H9 (cell line): ENCODE measurements at regions not wholly inside any gene's neighbourhood (a gene's known extent, or its start where the extent isn't known, plus 50 kb on each side); places are given as distances from the start of the nearest gene placed in this dataset.

Source experiments
- DNase-seq: peaks from one replicate; pipeline ENCODE4 v3.0.0-alpha.2; 2017
- H2AFZ ChIP-seq: one replicate; pipeline ENCODE4 v1.6.1; 2013; ENCODE audit warnings: mild to moderate bottlenecking, low read length, control low read depth, moderate library complexity
- H2AK5ac ChIP-seq: 2 replicates; pipeline ENCODE4 v1.6.1; 2013; ENCODE audit warnings: low read length, control low read depth, mixed read lengths; ENCODE audit not compliant: insufficient read length
- H2BK120ac ChIP-seq: one replicate; pipeline ENCODE4 v1.6.1; 2013; ENCODE audit warnings: low read depth, mild to moderate bottlenecking, low read length, control low read depth, inconsistent platforms; ENCODE audit not compliant: poor library complexity, severe bottlenecking
- H2BK12ac ChIP-seq: 2 replicates; pipeline ENCODE4 v1.6.1; 2013; ENCODE audit warnings: low read length, control low read depth, mixed read lengths, low read depth; ENCODE audit not compliant: insufficient read length
- H2BK15ac ChIP-seq: 2 replicates; pipeline ENCODE4 v1.6.1; 2013; ENCODE audit warnings: low read depth, low read length, control low read depth
- H2BK20ac ChIP-seq: one replicate; pipeline ENCODE4 v1.6.1; 2013; ENCODE audit warnings: low read depth, mild to moderate bottlenecking, low read length, control low read depth, inconsistent platforms; ENCODE audit not compliant: poor library complexity, severe bottlenecking
- H2BK5ac ChIP-seq: 2 replicates; pipeline ENCODE4 v1.6.1; 2013; ENCODE audit warnings: low read length, control low read depth, mixed read lengths; ENCODE audit not compliant: insufficient read length
- H3K14ac ChIP-seq: 2 replicates; pipeline ENCODE4 v1.6.1; 2013; ENCODE audit warnings: low read length, control low read depth; ENCODE audit not compliant: insufficient read depth
- H3K18ac ChIP-seq: 2 replicates; pipeline ENCODE4 v1.6.1; 2013; ENCODE audit warnings: low read depth, mild to moderate bottlenecking, mixed read lengths, low read length, control low read depth; ENCODE audit not compliant: insufficient read length
- H3K23ac ChIP-seq: 2 replicates; pipeline ENCODE4 v1.6.1; 2013; ENCODE audit warnings: low read length, control low read depth, mixed read lengths, low read depth; ENCODE audit not compliant: insufficient read length
- H3K23me2 ChIP-seq: 2 replicates; pipeline ENCODE4 v1.6.1; 2013; ENCODE audit warnings: low read depth, mild to moderate bottlenecking, mixed read lengths, low read length, control low read depth; ENCODE audit not compliant: insufficient read length, poor library complexity, severe bottlenecking
- H3K27ac ChIP-seq: 2 replicates; pipeline ENCODE4 v1.5.1; 2013; ENCODE audit warnings: low read length, control low read depth, mixed read lengths, low read depth; ENCODE audit not compliant: insufficient read length
- H3K27me3 ChIP-seq: 2 replicates; pipeline ENCODE4 v1.6.1; 2013; ENCODE audit warnings: low read length, control low read depth, inconsistent platforms; ENCODE audit not compliant: insufficient read depth
- H3K4ac ChIP-seq: 2 replicates; pipeline ENCODE4 v1.6.1; 2013; ENCODE audit warnings: low read depth, mild to moderate bottlenecking, control low read depth, inconsistent platforms, low read length, moderate library complexity
- H3K4me1 ChIP-seq: 2 replicates; pipeline ENCODE4 v1.6.1; 2013; ENCODE audit warnings: low read length, control low read depth, inconsistent platforms; ENCODE audit not compliant: insufficient read depth
- H3K4me2 ChIP-seq: 2 replicates; pipeline ENCODE4 v1.6.1; 2013; ENCODE audit warnings: low read length, control low read depth, mixed read lengths; ENCODE audit not compliant: insufficient read length, insufficient read depth
- H3K56ac ChIP-seq: 2 replicates; pipeline ENCODE4 v1.6.1; 2013; ENCODE audit warnings: low read depth, mild to moderate bottlenecking, mixed read lengths, low read length, control low read depth; ENCODE audit not compliant: insufficient read length
- H3K79me1 ChIP-seq: 2 replicates; pipeline ENCODE4 v1.6.1; 2013; ENCODE audit warnings: low read depth, mild to moderate bottlenecking, moderate library complexity, low read length, control low read depth, inconsistent platforms; ENCODE audit not compliant: insufficient read depth, poor library complexity, severe bottlenecking
- H3K79me2 ChIP-seq: 2 replicates; pipeline ENCODE4 v1.6.1; 2013; ENCODE audit warnings: low read length, control low read depth, inconsistent platforms; ENCODE audit not compliant: insufficient read depth
- H3K9ac ChIP-seq: 2 replicates; pipeline ENCODE4 v1.6.1; 2013; ENCODE audit warnings: low read length, control low read depth, mixed read lengths; ENCODE audit not compliant: insufficient read length; ENCODE audit errors: extremely low read depth
- H3K9me3 ChIP-seq: one replicate; pipeline ENCODE4 v1.6.1; 2013; ENCODE audit warnings: low read depth, low read length, inconsistent platforms; ENCODE audit not compliant: control insufficient read depth
- H3T11ph ChIP-seq: one replicate; pipeline ENCODE4 v1.6.1; 2013; ENCODE audit warnings: mild to moderate bottlenecking, low read length, control low read depth, inconsistent platforms
- H4K20me1 ChIP-seq: one replicate; pipeline ENCODE4 v1.6.1; 2013; ENCODE audit not compliant: control insufficient read depth, insufficient read length, insufficient read depth
- H4K5ac ChIP-seq: 2 replicates; pipeline ENCODE4 v1.6.1; 2013; ENCODE audit warnings: low read depth, mild to moderate bottlenecking, mixed read lengths, low read length, control low read depth; ENCODE audit not compliant: insufficient read length
- H4K8ac ChIP-seq: replicated peaks from 2 replicates; pipeline ENCODE4 v1.6.1; 2013; ENCODE audit warnings: low read length, control low read depth, mixed read lengths, low read depth; ENCODE audit not compliant: insufficient read length
- H4K91ac ChIP-seq: 2 replicates; pipeline ENCODE4 v1.6.1; 2013; ENCODE audit warnings: low read depth, mild to moderate bottlenecking, moderate library complexity, mixed read lengths, low read length, control low read depth; ENCODE audit not compliant: insufficient read length
- H3K27ac Mint-ChIP-seq, 3 experiments: 2 replicates in 2 of 3; 3 replicates in 1 of 3; pipeline ENCODE4 v1.8.0; 2020 to 2021; ENCODE audit warnings: mixed read lengths in 3 of 3, mild to moderate bottlenecking in 1 of 3, moderate library complexity in 1 of 3
- H3K27me3 Mint-ChIP-seq: 2 replicates; pipeline ENCODE4 v1.8.0; 2021; ENCODE audit warnings: low read depth, mild to moderate bottlenecking, moderate library complexity, mixed read lengths
- H3K36me3 Mint-ChIP-seq, 3 experiments: 2 replicates in 2 of 3; 3 replicates in 1 of 3; pipeline ENCODE4 v1.8.0; 2020 to 2021; ENCODE audit warnings: low read depth in 3 of 3, mixed read lengths in 3 of 3; ENCODE audit not compliant: insufficient read depth in 1 of 3
- H3K4me1 Mint-ChIP-seq, 2 experiments: 2 replicates each; pipeline ENCODE4 v1.8.0; 2020; ENCODE audit warnings: mixed read lengths in 2 of 2
- H3K4me3 Mint-ChIP-seq, 2 experiments: 2 replicates in 1 of 2; 3 replicates in 1 of 2; pipeline ENCODE4 v1.8.0; 2020 to 2021; ENCODE audit warnings: mild to moderate bottlenecking in 2 of 2, mixed read lengths in 2 of 2, moderate library complexity in 1 of 2
- H3K9me3 Mint-ChIP-seq, 2 experiments: 2 replicates in 1 of 2; 3 replicates in 1 of 2; pipeline ENCODE4 v1.8.0; 2020; ENCODE audit warnings: mild to moderate bottlenecking in 2 of 2, mixed read lengths in 2 of 2, moderate library complexity in 1 of 2
- WGBS: extraction: QIAGEN DNeasy Blood & Tissue Kit; methylation state at CpG from one replicate; pipeline ENCODE4 v1.1.7; 2013; ENCODE audit warnings: missing lambda C conversion rate, low lambda C conversion rate, mixed read lengths; ENCODE audit not compliant: insufficient read length; ENCODE audit errors: extremely low coverage; 5-methylcytosine and 5-hydroxymethylcytosine counted together
- TF ChIP-seq, protein P1 (sequence below): fragments of 200-600 bp; sonication (generic); conservative IDR thresholded peaks from 3 replicates; pipeline ENCODE4 v1.8.0; 2021; ENCODE audit warnings: antibody characterized with exemption, mild to moderate bottlenecking

GRCh38 chr6:80733641-80734040, 627.2 kb downstream of the BCKDHB start:
- Histone ChIP-seq H3K4me1 (no peaks in the 10 kb centered on the region), H3K9me3 (no peaks in the 10 kb centered on the region), H2BK20ac (no peak overlapping the region), H2BK5ac (no peak overlapping the region), H3K14ac (no peak overlapping the region), H4K91ac (no peak overlapping the region), H2BK120ac (no peak overlapping the region), H3K27me3 (no peaks in the 10 kb centered on the region), H3T11ph (no peak overlapping the region), H3K23ac (no peak overlapping the region), H4K20me1 (no peaks in the 10 kb centered on the region), H3K18ac (no peak overlapping the region), H3K23me2 (no peaks in the 10 kb centered on the region), H2BK12ac (no peak overlapping the region), H2AK5ac (no peak overlapping the region), H2BK15ac (no peak overlapping the region), H4K5ac (no peak overlapping the region), H3K9ac (no peak overlapping the region), H3K79me1 (no peaks in the 10 kb centered on the region), H3K56ac (no peak overlapping the region), H3K27ac (no peak overlapping the region), H3K4me2 (no peak overlapping the region), H2AFZ (no peak overlapping the region), H3K4ac (no peak overlapping the region), H3K79me2 (no peaks in the 10 kb centered on the region), H4K8ac (no peak overlapping the region)
- TF ChIP-seq, protein P1, sequence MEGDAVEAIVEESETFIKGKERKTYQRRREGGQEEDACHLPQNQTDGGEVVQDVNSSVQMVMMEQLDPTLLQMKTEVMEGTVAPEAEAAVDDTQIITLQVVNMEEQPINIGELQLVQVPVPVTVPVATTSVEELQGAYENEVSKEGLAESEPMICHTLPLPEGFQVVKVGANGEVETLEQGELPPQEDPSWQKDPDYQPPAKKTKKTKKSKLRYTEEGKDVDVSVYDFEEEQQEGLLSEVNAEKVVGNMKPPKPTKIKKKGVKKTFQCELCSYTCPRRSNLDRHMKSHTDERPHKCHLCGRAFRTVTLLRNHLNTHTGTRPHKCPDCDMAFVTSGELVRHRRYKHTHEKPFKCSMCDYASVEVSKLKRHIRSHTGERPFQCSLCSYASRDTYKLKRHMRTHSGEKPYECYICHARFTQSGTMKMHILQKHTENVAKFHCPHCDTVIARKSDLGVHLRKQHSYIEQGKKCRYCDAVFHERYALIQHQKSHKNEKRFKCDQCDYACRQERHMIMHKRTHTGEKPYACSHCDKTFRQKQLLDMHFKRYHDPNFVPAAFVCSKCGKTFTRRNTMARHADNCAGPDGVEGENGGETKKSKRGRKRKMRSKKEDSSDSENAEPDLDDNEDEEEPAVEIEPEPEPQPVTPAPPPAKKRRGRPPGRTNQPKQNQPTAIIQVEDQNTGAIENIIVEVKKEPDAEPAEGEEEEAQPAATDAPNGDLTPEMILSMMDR, result no peak
- no peak overlapping the region for H3K27ac Mint-ChIP-seq
- H3K4me1 Mint-ChIP-seq, result no peaks in the 10 kb centered on the region
- H3K36me3 Mint-ChIP-seq, result no peaks in the 10 kb centered on the region
- no peaks in the 10 kb centered on the region for H3K9me3 Mint-ChIP-seq
- DNase-seq, result no peak
- WGBS, result no CpG with 5 or more reads among the region's 2 CpGs
- no peaks in the 10 kb centered on the region for H3K27me3 Mint-ChIP-seq
- no peak overlapping the region for H3K4me3 Mint-ChIP-seq
